Left ventricle myocardium superior (tissue), 1 donor: ENCODE measurements at regions not wholly inside any gene's neighbourhood (a gene's known extent, or its start where the extent isn't known, plus 50 kb on each side); places are given as distances from the start of the nearest gene placed in this dataset.
"Not testable (repeated sequence)": the region's sequence is repeated elsewhere in the genome, so short reads cannot be mapped to it uniquely, and the experiment has no call there.

ENCODE experiments used
- ATAC-seq: fragments of 200-7000 bp; cut with Tn5 transposase; one replicate; pipeline ENCODE4 v1.9.1; 2020; ENCODE audit warnings: mild to moderate bottlenecking, moderate library complexity
- DNase-seq: peaks from one replicate; pipeline ENCODE4 v3.0.0-alpha.2; 2020
- intact Hi-C: fragments of 100-400 bp; cut with micrococcal nuclease; formaldehyde crosslinking; loops from one replicate; pipeline ENCODE4 v1.11.0; 2022
- donor health status: DM: no; HTN: yes; CAD: no; lungs with severe emphysema.

- DNase-seq (no peak), ATAC-seq (no peak)
- intact Hi-C loops, result no loop called here
Observed at GRCh38 chr5:164204338-164204946, 699.0 kb downstream of the MAT2B start.

GRCh38 chr5:164206196-164206595 lies 700.8 kb downstream of the MAT2B start:
- ATAC-seq, result no peak
- no peak for DNase-seq
- intact Hi-C loops, result no loop called here

GRCh38 chr5:164207646-164208045 lies 702.2 kb downstream of the MAT2B start:
- DNase-seq (no peak), ATAC-seq (no peak)
- intact Hi-C loops, result no loop called here

- ATAC-seq, result no peak
- intact Hi-C loops, result no loop called here
- no peak for DNase-seq
Observed at GRCh38 chr5:164210491-164210890, 705.1 kb downstream of the MAT2B start.

GRCh38 chr5:164214698-164215097 lies 709.3 kb downstream of the MAT2B start:
- DNase-seq (no peak), ATAC-seq (no peak)
- intact Hi-C loops, result no loop called here

- DNase-seq, result no peak
- no peak for ATAC-seq
- intact Hi-C loops, result no loop called here
Observed at GRCh38 chr5:164217464-164217863, 712.0 kb downstream of the MAT2B start.

GRCh38 chr5:164220522-164220921 lies 715.1 kb downstream of the MAT2B start:
- intact Hi-C loops, result no loop called here
- ATAC-seq, result no peak

GRCh38 chr5:164224236-164224635 lies 718.8 kb downstream of the MAT2B start:
- no peak for ATAC-seq

More at GRCh38 chr5:164220522-164220921, 715.1 kb downstream of the MAT2B start:
- no peak for DNase-seq

GRCh38 chr5:164224772-164225171 lies 719.4 kb downstream of the MAT2B start:
- intact Hi-C loops, result no loop called here
- no peak for DNase-seq
- no peak for ATAC-seq

More at GRCh38 chr5:164224236-164224635, 718.8 kb downstream of the MAT2B start:
- no peak for DNase-seq
- intact Hi-C loops, result no loop called here

- DNase-seq (no peak), ATAC-seq (no peak)
- intact Hi-C loops, result no loop called here
Observed at GRCh38 chr5:164230341-164230740, 724.9 kb downstream of the MAT2B start.

GRCh38 chr5:164233791-164234190 lies 728.4 kb downstream of the MAT2B start:
- no peak for ATAC-seq
- no peak for DNase-seq
- intact Hi-C loops, result no loop called here

GRCh38 chr5:164234321-164234720 lies 728.9 kb downstream of the MAT2B start:
- DNase-seq (no peak), ATAC-seq (no peak)
- intact Hi-C loops, result no loop called here

- no peak for ATAC-seq
- DNase-seq, result no peak
- intact Hi-C loops, result no loop called here
Observed at GRCh38 chr5:164235300-164235891, 730.0 kb downstream of the MAT2B start.

GRCh38 chr5:164237486-164237885 lies 732.1 kb downstream of the MAT2B start:
- no peak for ATAC-seq
- DNase-seq, result no peak
- intact Hi-C loops, result no loop called here

- ATAC-seq, intact Hi-C loops, DNase-seq: not testable (repeated sequence)
Observed at GRCh38 chr5:164251781-164252180, 746.4 kb downstream of the MAT2B start.

- intact Hi-C loops, result no loop called here
- ATAC-seq, result no peak
- DNase-seq, result no peak
Observed at GRCh38 chr5:164253764-164254163, 748.3 kb downstream of the MAT2B start.

- DNase-seq, result no peak
- ATAC-seq, result no peak
- intact Hi-C loops, result no loop called here
Observed at GRCh38 chr5:164255598-164256213, 750.3 kb downstream of the MAT2B start.

- no peak for DNase-seq
- ATAC-seq, result no peak
- intact Hi-C loops, result no loop called here
Observed at GRCh38 chr5:164256351-164256750, 750.9 kb downstream of the MAT2B start.

GRCh38 chr5:164256954-164257353 lies 751.5 kb downstream of the MAT2B start:
- no peak for DNase-seq
- intact Hi-C loops, result no loop called here
- ATAC-seq, result no peak

GRCh38 chr5:164265566-164265965 lies 760.1 kb downstream of the MAT2B start:
- intact Hi-C loops, result no loop called here
- no peak for ATAC-seq
- DNase-seq, result no peak

- intact Hi-C loops, result no loop called here
- DNase-seq (no peak), ATAC-seq (no peak)
Observed at GRCh38 chr5:164266571-164266970, 761.2 kb downstream of the MAT2B start.
